ENCODE measurements at regions not wholly inside any gene's neighbourhood (a gene's known extent, or its start where the extent isn't known, plus 50 kb on each side); places are given as distances from the start of the nearest gene placed in this dataset.

GRCh38 chr2:195118276-195118675 is 538.8 kb upstream of the SLC39A10 start:
- no peak for DNase-seq (ENCODE audit: low spot score)
- TF ChIP-seq CTCF (IDR thresholded peaks at IDR 0.05; ENCODE audit: extremely low read depth, insufficient read depth, missing control alignments): no peak
- in situ Hi-C loops (cut with MboI; ENCODE audit: low pct_unique_long_range_greater_than_20kb, low sequenced_read_pairs, unreplicated experiment): no loop called here

GRCh38 chr2:195117011-195117410 is 540.0 kb upstream of the SLC39A10 start:
- in situ Hi-C loops (cut with MboI; ENCODE audit: low pct_unique_long_range_greater_than_20kb, low sequenced_read_pairs, unreplicated experiment): no loop called here
- no peak for TF ChIP-seq CTCF (IDR thresholded peaks at IDR 0.05; ENCODE audit: extremely low read depth, insufficient read depth, missing control alignments)
- no peak for DNase-seq (ENCODE audit: low spot score)

GRCh38 chr2:195115738-195116137 is 541.3 kb upstream of the SLC39A10 start:
- DNase-seq (ENCODE audit: low spot score): no peak
- TF ChIP-seq CTCF (IDR thresholded peaks at IDR 0.05; ENCODE audit: extremely low read depth, insufficient read depth, missing control alignments): no peak
- in situ Hi-C loops (cut with MboI; ENCODE audit: low pct_unique_long_range_greater_than_20kb, low sequenced_read_pairs, unreplicated experiment): no loop called here

- in situ Hi-C loops (cut with MboI; ENCODE audit: low pct_unique_long_range_greater_than_20kb, low sequenced_read_pairs, unreplicated experiment): no loop called here
- DNase-seq (ENCODE audit: low spot score): no peak
- TF ChIP-seq CTCF (IDR thresholded peaks at IDR 0.05; ENCODE audit: extremely low read depth, insufficient read depth, missing control alignments): no peak
Observed at GRCh38 chr2:195108182-195108581, 548.8 kb upstream of the SLC39A10 start.

GRCh38 chr2:195106681-195107380 is 550.2 kb upstream of the SLC39A10 start:
- no peak for TF ChIP-seq CTCF (IDR thresholded peaks at IDR 0.05; ENCODE audit: extremely low read depth, insufficient read depth, missing control alignments)
- in situ Hi-C loops (cut with MboI; ENCODE audit: low pct_unique_long_range_greater_than_20kb, low sequenced_read_pairs, unreplicated experiment): no loop called here
- no peak for DNase-seq (ENCODE audit: low spot score)

- DNase-seq (ENCODE audit: low spot score): no peak
- in situ Hi-C loops (cut with MboI; ENCODE audit: low pct_unique_long_range_greater_than_20kb, low sequenced_read_pairs, unreplicated experiment): no loop called here
- no peak for TF ChIP-seq CTCF (IDR thresholded peaks at IDR 0.05; ENCODE audit: extremely low read depth, insufficient read depth, missing control alignments)
Observed at GRCh38 chr2:195105581-195105980, 551.4 kb upstream of the SLC39A10 start.
